ENCODE measurements at regions not wholly inside any gene's neighbourhood (a gene's known extent, or its start where the extent isn't known, plus 50 kb on each side); places are given as distances from the start of the nearest gene placed in this dataset.

- Histone ChIP-seq H3K9me1 (ENCODE audit: control insufficient read depth, insufficient read depth, low read length) (no peaks in the 10 kb centered on the region), H3K79me2 (ENCODE audit: control insufficient read depth, insufficient read depth, low read length) (no peaks in the 10 kb centered on the region), H3K4me1 (replicated peaks in 1 of 2; ENCODE audit: control insufficient read depth in 2 of 2, insufficient read depth in 2 of 2, low read length in 2 of 2) (no peaks in the 10 kb centered on the region), H3K4me3 (no peak overlapping the region), H2AFZ (ENCODE audit: low read depth, low read length) (no peak overlapping the region), H3K9me3 (replicated peaks; ENCODE audit: control insufficient read depth, insufficient read depth, low read depth, low read length) (no peaks in the 10 kb centered on the region), H3K36me3 (ENCODE audit: control insufficient read depth, insufficient read depth, low read length) (no peaks in the 10 kb centered on the region), H3K9ac (ENCODE audit: insufficient read depth in 1 of 2, low read depth in 2 of 2, low read length in 2 of 2) (no peak overlapping the region), H3K27me3 (ENCODE audit: control insufficient read depth in 2 of 2, insufficient read depth in 2 of 2, low read length in 2 of 2) (no peaks in the 10 kb centered on the region), H3K4me2 (ENCODE audit: insufficient read depth, low read length) (no peak overlapping the region), H3K27ac (ENCODE audit: extremely low read depth, low read depth, low read length) (no peak overlapping the region), H4K20me1 (replicated peaks; ENCODE audit: control insufficient read depth, insufficient read depth, low read length) (no peaks in the 10 kb centered on the region)
- DNase-seq (ENCODE audit: extremely low read depth in 1 of 4, low spot score in 3 of 4) (no peak), ATAC-seq (no peak), FAIRE-seq (no peak)
- CTCF ChIA-PET (ENCODE audit: low intra/inter-chr PET ratio) = no interaction called here
- in situ Hi-C loops (cut with MboI) (no loop called here), intact Hi-C loops (cut with micrococcal nuclease) (no loop called here)
- 0% methylated on average over 2 of the region's 2 CpGs for WGBS (ENCODE audit: insufficient coverage, low coverage, missing lambda C conversion rate)
- POLR2A ChIA-PET = no interaction called here
- TF ChIP-seq NFXL1 (CRISPR knock-in tag; IDR thresholded peaks at IDR 0.05) (no peak), E2F6 (IDR thresholded peaks at IDR 0.05; ENCODE audit: borderline replicate concordance in 1 of 2, extremely low read depth in 1 of 2, insufficient read depth in 1 of 2, insufficient read length in 1 of 2, low read depth in 1 of 2, low read length in 1 of 2, poor library complexity in 1 of 2, severe bottlenecking in 1 of 2) (no peak), RHOXF2B (CRISPR knock-in tag; conservative IDR thresholded peaks at IDR 0.05) (no peak), RUNX1 (IDR thresholded peaks at IDR 0.05; ENCODE audit: low read depth) (no peak), FOXJ2 (tag; IDR thresholded peaks at IDR 0.05) (no peak), MAFF (IDR thresholded peaks at IDR 0.05; ENCODE audit: low read length) (no peak), ZNF778 (CRISPR knock-in tag; IDR thresholded peaks at IDR 0.05) (no peak), SIN3A (IDR thresholded peaks at IDR 0.05; ENCODE audit: borderline replicate concordance in 2 of 2, control insufficient read depth in 1 of 2, low read depth in 2 of 2, low read length in 2 of 2) (no peak), SNAPC5 (CRISPR knock-in tag; IDR thresholded peaks at IDR 0.05) (no peak), U2AF2 (optimal IDR thresholded peaks at IDR 0.05; ENCODE audit: low read depth, low read length) (no peak), SFPQ (IDR thresholded peaks at IDR 0.05; ENCODE audit: low read depth, low read length) (no peak), TOE1 (IDR thresholded peaks at IDR 0.05; ENCODE audit: borderline replicate concordance) (no peak), TOE1 (CRISPR knock-in tag; IDR thresholded peaks at IDR 0.05; ENCODE audit: borderline replicate concordance, low read depth) (no peak), ZNF384 (IDR thresholded peaks at IDR 0.05; ENCODE audit: low read depth, low read length) (no peak), ARNT (IDR thresholded peaks at IDR 0.05) (no peak), MBD2 (IDR thresholded peaks at IDR 0.05; ENCODE audit: borderline replicate concordance, low read depth) (no peak), SMARCB1 (IDR thresholded peaks at IDR 0.05; ENCODE audit: insufficient read length, low read depth) (no peak)
- BruUV-seq (replicated peaks) = no TSS peak
Measured at GRCh38 chr16:59339871-59340270, 605.8 kb upstream of the GOT2 start.
